GM21528 (cell line): ENCODE measurements at regions not wholly inside any gene's neighbourhood (a gene's known extent, or its start where the extent isn't known, plus 50 kb on each side); places are given as distances from the start of the nearest gene placed in this dataset.
"Not testable (repeated sequence)": the region's sequence is repeated elsewhere in the genome, so short reads cannot be mapped to it uniquely, and the experiment has no call there.

Experiments used
- ATAC-seq: cut with Tn5 transposase; IDR thresholded peaks from one replicate; pipeline ENCODE4 v1.9.1; 2021; ENCODE audit warnings: mild to moderate bottlenecking, moderate library complexity; ENCODE audit not compliant: unreplicated experiment, low FRiP score

DNA sequence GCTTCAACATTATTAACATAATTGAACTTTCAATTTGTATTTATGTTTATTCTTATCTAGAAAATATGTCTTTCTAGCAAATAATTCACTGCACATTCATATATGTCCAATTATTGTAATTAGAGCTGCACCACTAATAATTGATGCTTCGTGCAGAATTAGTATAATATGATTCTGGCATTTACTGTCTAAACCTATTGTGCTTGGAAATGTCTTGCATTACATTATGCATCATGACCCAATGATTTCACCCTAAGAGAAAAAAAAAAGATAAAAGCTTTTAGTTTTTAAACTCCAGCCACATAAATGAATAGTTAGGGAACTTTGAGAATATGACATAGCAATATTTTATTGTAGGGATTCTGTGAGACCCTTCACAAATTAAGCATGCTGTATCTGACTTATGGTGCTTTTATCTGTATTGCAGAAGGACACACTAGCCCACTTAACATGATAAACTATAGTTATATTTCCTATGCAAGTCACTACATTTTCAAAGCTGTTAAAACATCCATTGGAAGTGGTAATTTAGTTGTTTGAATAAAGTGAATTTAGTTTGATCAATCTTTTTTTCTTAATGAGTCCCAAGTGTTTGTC lies 1609.1 kb downstream of the REEP3 start:
- ATAC-seq, result no peak

- ATAC-seq, result no peak
Observed at GRCh38 chr10:65133652-65134051, 1612.5 kb downstream of the REEP3 start.

DNA sequence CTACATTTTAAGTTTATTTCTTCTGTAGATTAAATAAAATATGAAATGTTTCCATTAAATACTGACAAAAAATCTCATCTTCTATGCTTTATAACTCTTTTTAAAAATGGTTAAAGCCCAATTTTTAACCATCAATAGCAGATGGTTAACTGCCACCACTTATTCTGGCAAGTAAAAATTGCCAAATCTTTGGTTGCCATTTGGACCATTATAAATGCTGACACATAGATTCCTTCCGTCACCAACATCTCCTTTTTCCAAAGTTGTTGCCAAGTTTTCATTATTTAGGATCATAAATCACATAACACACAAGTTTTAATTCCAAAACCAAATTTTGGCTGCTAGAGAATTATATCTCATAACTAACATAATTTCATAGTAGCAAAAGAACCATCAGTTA lies 1614.3 kb downstream of the REEP3 start:
- ATAC-seq, result no peak

DNA sequence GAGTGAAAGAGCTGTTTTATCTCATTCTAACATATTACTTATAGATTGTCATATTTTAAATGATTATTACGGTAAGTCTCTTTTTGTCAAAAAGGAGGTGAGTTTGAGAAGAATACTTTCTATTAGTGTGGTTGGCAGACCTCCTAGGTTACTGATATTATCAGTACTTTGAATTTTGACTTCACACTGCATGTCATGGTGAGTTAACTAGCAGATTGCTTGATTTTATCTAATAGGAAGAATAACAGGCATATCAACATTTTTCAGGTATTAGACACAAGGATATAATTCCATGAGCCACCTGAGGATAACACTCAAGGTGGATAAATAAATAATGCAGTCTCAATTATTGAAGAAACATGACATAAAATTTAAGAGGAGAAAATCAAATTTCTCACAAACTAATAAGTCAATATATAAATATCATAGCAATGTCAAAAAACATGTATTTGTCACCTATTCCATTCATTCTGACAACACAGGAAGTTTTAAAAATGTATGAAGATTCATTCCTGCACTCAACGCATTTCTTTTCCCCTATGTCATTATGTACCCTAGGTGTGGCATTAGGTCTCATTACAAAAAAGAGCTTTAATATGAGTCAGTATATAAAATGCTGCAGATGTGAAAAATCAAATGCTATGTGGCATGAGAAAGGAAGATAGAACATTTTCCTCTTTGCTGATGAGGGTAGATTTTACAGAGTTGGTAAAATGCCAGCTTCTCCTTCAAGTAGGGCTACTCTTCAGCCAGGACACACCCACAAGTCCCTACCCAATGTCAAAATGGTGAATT lies 1621.6 kb downstream of the REEP3 start:
- ATAC-seq, result no peak

DNA sequence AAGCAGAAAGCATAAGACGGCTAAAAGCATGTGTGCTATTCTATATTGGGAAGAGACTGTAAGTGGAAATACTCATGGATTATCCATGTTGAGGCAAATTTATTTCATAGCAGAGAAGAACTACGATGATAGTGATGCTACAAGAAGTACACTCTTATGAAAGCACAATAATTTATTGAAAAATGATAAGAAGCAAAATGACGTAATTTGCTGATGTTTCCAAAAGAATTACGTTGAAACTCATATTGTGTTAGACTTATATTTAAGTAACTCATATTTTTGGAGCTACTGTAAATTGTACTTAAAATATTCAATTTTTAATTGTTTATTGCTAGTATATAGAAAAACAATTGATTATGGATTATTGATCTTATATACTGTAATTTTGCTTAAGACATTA lies 1622.5 kb downstream of the REEP3 start:
- ATAC-seq, result no peak

DNA sequence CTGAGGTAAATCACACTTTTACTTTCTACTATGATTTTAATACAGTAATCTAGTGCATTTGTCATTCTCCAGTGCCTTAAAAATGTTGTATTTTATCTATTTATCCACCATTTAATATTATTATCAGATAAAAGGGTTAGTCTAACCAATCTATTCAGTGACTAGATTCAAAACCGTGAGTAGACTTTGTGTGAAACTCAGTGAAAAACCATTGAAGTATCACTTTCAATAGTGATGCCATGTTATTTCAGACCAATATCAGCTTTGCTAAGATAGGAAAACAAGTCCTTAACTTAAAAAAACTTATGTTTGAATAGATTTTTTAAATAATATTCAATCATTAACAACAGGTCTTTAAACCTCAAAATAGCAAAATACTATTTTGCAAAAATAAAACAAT lies 1628.7 kb downstream of the REEP3 start:
- ATAC-seq, result no peak

GRCh38 chr10:65166272-65166671 lies 1645.1 kb downstream of the REEP3 start:
- no peak for ATAC-seq

GRCh38 chr10:65172249-65172648 lies 1651.0 kb downstream of the REEP3 start:
- ATAC-seq, result no peak

GRCh38 chr10:65176994-65177393 lies 1655.8 kb downstream of the REEP3 start:
- no peak for ATAC-seq

GRCh38 chr10:65183236-65183635 lies 1662.0 kb downstream of the REEP3 start:
- no peak for ATAC-seq

- not testable (repeated sequence) for ATAC-seq
Observed at GRCh38 chr10:65186668-65187067, 1665.5 kb downstream of the REEP3 start.

- ATAC-seq, result no peak
Observed at GRCh38 chr10:65194126-65194525, 1672.9 kb downstream of the REEP3 start.

DNA sequence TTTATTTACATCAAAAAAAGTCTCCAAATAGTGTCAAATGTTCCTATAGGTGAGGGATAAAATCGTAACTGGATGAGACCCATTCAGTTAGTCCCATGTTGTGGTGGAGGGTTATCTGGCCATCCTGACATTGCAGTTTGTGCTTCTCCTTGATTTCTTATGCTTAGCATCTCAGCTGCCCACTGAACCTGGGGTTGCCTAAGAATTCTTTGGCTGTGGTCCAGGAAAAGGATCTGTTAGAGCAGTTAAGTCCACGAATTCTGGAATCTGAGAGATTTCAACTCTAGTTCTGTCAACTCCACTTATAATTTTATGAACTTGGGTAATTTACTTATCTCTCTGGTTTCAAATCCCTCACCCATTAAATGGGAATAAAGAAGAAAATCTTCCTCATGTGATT lies 1673.4 kb downstream of the REEP3 start:
- ATAC-seq, result no peak

GRCh38 chr10:65196111-65196510 lies 1674.9 kb downstream of the REEP3 start:
- ATAC-seq, result no peak

DNA sequence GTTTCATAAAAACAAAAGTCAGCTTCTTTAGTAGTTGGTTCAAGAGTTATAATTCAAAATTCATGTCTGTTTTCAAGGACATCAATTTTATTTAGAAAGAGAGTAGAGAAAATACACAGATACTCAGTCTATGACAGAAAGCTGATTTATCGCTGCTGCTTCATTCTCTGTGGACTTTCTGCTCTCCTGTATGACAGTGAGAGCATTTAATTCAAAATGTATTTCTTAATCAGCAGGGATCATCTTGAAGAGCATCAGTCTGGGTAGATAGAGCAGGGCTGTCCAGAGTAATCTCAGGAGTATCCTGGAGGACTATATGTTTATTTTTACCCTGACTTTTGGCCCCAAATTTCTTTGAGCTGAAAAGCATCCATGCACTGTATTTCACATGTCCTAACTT lies 1676.7 kb downstream of the REEP3 start:
- no peak for ATAC-seq

DNA sequence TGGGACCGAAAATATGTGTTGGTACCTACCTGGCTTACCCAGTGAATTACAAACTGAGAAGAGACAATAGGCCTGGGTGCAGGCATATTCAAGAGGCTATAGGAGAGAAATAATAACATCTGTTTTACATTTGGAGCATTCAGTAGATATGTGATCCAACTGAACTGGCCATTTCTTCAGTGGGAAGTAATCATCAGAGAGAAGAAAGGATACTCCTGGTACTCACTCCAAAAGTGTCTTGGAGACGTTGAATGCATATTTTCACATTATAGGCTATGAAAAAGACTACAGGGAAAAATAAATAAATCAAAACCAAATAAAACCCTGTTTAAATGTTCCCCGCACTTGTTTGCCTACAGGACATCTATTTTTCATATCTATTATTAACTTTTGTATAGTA lies 1680.3 kb downstream of the REEP3 start:
- no peak for ATAC-seq

- ATAC-seq, result no peak
Observed at GRCh38 chr10:65204999-65205398, 1683.8 kb downstream of the REEP3 start.

DNA sequence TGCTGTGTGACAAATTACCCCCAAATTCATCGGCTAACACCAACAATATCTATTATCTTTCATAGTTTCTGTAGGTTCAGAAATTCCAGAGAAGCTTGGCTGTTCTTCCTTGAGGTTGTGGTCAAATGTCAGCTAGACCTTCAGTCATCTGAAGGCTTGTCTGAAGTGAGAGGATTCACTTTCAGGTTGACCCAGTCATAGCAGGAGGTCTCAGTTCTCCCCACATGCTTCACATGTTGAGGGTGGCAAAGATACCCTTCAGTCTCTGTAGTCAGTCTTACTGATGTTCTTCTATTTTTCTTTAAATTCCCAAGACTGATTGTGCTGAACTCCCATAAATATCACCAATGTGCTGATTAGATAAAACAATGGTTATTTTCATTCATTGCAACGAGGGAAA lies 1692.0 kb downstream of the REEP3 start:
- no peak for ATAC-seq

DNA sequence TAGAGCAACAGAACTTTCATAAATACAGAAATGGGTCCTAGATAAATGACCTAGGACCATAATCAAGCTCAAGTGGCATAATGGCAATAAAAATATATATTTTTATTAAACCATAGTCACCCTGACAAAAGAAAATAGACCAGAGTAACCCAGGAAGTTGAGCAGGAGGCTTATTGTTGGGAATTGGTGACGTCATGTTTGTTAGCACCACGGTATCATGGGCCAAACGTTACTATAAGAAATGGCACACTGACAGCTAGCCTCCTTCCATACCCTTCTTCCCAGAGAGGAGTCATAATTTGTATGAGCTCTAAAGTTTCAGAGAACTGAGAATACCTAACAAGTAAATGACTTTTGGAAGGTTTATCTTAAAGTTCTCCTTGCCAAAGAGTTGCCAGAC lies 1698.2 kb downstream of the REEP3 start:
- ATAC-seq, result no peak

- no peak for ATAC-seq
Observed at GRCh38 chr10:65231148-65231547, 1694.7 kb upstream of the LRRTM3 start.

- ATAC-seq, result no peak
Observed at GRCh38 chr10:65234261-65234660, 1691.6 kb upstream of the LRRTM3 start.

- ATAC-seq, result no peak
Observed at GRCh38 chr10:65235266-65235665, 1690.6 kb upstream of the LRRTM3 start.
